NCI-H1048 (cell line): ENCODE measurements at regions not wholly inside any gene's neighbourhood (a gene's known extent, or its start where the extent isn't known, plus 50 kb on each side); places are given as distances from the start of the nearest gene placed in this dataset.
"Not testable (repeated sequence)": the region's sequence is repeated elsewhere in the genome, so short reads cannot be mapped to it uniquely, and the experiment has no call there.

ENCODE experiments used
- DNase-seq: peaks from one replicate; lab custom pipeline; 2025; lab: John Stamatoyannopoulos, UW

GRCh38 chr3:35137612-35138011, 501.7 kb upstream of the ARPP21 start:
- DNase-seq, result no peak

GRCh38 chr3:35141406-35141805, 497.9 kb upstream of the ARPP21 start:
- DNase-seq, result no peak

- DNase-seq, result no peak
Measured at GRCh38 chr3:35144011-35144410, 495.3 kb upstream of the ARPP21 start.

- DNase-seq, result not testable (repeated sequence)
Measured at GRCh38 chr3:35146256-35147035, 492.9 kb upstream of the ARPP21 start.

- no peak for DNase-seq
Measured at GRCh38 chr3:35183927-35184675, 455.2 kb upstream of the ARPP21 start.

GRCh38 chr3:35184775-35185174, 454.6 kb upstream of the ARPP21 start:
- DNase-seq, result no peak

- no peak for DNase-seq
Measured at GRCh38 chr3:35187908-35188307, 451.4 kb upstream of the ARPP21 start.

GRCh38 chr3:35194666-35195065, 444.7 kb upstream of the ARPP21 start:
- DNase-seq, result no peak

- DNase-seq, result no peak
Measured at GRCh38 chr3:35198857-35199256, 440.5 kb upstream of the ARPP21 start.

- DNase-seq, result no peak
Measured at GRCh38 chr3:35200056-35200455, 439.3 kb upstream of the ARPP21 start.

- no peak for DNase-seq
Measured at GRCh38 chr3:35201211-35201610, 438.1 kb upstream of the ARPP21 start.

GRCh38 chr3:35215525-35216500, 423.5 kb upstream of the ARPP21 start:
- DNase-seq, result no peak

GRCh38 chr3:35216501-35217266, 422.6 kb upstream of the ARPP21 start:
- DNase-seq, result no peak

GRCh38 chr3:35223632-35224394, 415.5 kb upstream of the ARPP21 start:
- DNase-seq, result no peak

- no peak for DNase-seq
Measured at GRCh38 chr3:35224565-35225295, 414.6 kb upstream of the ARPP21 start.

GRCh38 chr3:35241236-35241635, 398.1 kb upstream of the ARPP21 start:
- DNase-seq, result no peak

- no peak for DNase-seq
Measured at GRCh38 chr3:35254917-35255316, 384.4 kb upstream of the ARPP21 start.

GRCh38 chr3:35257641-35258040, 381.7 kb upstream of the ARPP21 start:
- DNase-seq, result no peak

- DNase-seq, result no peak
Measured at GRCh38 chr3:35262406-35262805, 376.9 kb upstream of the ARPP21 start.

GRCh38 chr3:35263477-35263876, 375.8 kb upstream of the ARPP21 start:
- no peak for DNase-seq
